ENCODE measurements at regions not wholly inside any gene's neighbourhood (a gene's known extent, or its start where the extent isn't known, plus 50 kb on each side); places are given as distances from the start of the nearest gene placed in this dataset.

DNA sequence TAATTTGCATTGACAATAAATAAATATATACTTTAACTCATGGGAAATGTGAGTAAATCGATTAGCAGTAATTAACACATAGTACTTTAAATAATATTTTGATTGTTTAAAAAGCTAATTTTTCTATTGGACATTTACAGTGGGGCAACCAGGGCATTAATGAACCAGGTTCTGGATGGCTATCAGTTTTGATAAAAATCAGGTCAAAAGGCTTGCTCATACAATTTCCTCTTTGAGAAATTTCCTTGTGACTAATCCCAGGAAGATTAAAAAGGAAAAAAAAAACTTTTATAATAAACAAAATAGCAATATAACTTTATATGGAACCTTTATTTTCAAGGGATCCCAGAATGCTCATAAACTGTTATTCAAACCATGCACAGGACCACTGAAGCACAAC lies 497.2 kb upstream of the ZEB2 start:
- no peak for DNase-seq (ENCODE audit: low read depth)

DNA sequence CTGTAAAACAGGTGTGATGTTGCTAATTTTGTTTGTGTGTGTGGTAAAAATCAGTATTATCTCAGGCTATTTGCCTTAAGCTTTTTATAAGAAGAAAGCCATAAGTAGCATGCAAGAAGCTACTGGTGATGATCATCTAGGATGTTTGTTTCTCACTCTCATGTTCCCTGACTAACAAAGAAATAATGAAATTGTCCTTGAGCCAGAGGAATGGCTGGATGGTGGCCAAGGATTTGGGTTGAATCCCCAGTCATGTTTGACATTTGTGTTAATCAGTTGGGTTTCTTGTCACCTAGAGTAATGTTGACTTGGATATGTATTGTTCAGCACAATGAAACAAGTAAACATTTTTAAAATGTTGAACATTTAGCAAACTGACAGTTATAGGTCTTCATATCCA lies 496.8 kb upstream of the ZEB2 start:
- no peak for DNase-seq (ENCODE audit: low read depth)

DNA sequence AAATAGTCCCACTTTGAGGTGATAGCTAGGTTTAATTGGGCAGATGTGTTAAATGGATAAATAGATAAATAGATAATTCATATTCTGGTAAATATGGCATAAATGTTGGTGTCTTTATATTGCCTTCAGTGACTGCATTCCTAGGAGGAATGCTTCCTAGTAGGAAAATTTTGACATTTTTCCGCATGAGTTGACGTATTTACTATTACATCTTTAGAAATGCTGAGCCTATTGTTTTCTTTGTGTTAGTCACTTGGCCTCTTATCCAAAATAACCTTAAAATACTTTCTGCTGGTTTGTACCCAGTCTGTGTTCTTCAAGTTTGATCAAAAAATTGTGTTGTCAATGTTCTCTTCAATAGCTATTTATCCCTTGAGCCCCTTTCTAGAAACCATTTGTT lies 495.6 kb upstream of the ZEB2 start:
- no peak for DNase-seq (ENCODE audit: low read depth)

DNA sequence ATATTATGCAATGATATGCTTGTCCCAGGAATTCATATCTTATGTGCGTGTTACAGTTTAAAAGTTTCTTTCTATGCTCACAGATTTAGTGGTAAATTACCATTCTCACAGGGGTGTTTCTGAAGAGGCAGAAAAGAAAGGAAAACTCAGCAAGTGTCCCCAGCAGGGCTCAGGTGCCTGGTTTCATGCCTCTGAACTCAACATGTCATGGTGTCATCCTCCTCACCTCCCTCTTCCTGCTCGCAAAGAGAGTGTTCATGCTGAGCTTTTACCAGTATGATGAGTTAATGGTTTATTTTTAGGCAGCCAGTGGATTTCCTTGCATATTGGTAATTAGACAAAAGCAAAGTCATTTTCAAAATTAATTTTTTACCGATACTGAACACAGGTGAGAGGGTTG lies 492.9 kb upstream of the ZEB2 start:
- no peak for DNase-seq (ENCODE audit: low read depth)

DNA sequence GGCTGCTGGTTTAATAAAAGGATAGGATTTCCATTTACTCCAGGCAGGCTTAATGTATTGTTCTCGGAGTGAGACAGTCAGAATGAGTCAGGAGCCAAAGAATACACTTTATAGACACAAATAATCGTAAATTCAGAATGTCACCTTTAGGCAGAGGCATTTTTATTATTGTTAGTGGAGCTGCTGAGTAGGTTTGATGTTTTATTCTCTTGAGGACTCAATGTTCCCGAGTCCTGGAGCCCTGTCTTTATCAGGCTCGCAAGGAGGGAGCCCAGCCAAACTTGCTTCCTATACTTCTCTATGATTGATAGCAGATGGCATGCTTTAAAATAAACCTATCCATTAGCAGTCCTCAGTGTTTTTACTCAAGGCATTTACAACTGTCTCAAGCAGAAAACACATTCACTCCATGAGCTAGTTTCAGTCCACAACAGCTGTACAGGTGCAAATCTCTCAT lies 492.3 kb upstream of the ZEB2 start:
- DNase-seq (ENCODE audit: low read depth), result no peak

DNA sequence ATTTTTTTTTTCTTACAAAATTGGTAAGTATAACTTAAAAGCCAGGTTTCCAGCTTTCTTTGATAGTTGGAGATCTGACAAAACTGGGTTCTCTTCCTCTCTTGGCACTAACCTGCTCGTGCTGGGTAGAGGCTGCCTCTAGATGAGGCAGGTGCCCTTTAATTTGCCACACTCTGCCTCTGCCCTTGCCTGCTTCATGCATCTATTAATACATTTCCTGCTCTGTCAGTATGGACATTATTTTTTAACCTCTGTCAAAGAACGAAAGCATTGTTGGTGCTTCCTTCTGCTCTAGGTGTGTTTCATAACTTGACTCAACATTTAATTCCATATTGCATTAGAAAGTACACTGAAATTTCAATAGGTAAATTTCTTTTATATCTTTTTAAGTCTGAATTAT lies 490.7 kb upstream of the ZEB2 start:
- DNase-seq (ENCODE audit: low read depth), result no peak

DNA sequence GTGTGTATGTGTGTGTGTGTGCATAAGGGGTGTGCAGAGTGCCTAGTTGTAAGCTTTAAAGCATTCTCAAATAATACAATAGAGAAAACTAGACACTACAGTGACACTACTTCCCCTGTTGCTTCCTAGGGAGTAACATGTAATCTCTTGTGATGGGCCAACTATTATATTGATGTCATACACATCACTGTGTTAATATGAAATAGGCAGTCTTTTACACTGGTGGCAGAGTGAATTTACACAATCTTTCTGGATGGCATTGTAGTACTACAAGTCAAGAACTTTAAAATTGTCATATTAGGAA lies 488.0 kb upstream of the ZEB2 start:
- DNase-seq (ENCODE audit: low read depth), result no peak

DNA sequence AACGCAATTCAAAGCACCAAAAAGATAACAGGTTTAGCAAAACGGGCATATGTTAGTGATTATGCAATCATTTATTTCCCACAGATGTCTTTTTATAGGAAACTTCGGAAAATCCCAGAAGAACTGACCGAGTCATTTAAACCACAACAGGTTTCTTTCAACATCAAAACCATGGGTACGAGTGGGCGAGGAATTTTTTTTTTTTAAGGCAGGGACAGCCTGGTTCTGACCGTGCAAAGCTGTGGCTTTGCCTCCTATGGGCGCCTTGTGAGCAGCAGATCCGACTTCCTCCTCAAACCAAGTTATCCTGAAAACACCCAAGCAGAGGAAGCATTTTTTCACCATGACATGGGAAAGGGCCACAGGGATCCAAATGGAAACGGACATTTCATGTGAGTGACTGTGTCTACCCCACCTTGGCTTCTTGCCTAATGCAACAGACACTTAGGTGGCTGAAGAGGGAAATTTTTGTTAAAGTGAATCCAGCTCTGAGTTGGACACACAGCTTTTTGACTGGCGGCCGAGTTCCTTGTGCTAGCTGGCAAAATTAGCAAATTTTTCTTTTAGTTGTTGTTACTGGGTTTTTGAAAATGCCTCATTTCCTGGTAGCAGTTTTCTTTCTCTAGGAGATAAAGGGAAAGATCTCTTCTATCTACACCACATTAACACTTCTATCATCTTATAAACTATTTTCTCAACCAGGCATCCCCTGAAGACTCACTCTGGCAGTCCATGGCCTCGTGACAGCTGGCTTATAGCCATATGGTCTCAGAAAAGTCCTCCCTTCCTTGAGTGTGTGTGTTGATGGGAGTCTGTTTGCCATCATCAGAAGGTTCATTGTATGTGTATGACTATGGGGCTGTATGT lies 487.4 kb upstream of the ZEB2 start:
- peak; percentile 99 for DNase-seq (ENCODE audit: low read depth)

DNA sequence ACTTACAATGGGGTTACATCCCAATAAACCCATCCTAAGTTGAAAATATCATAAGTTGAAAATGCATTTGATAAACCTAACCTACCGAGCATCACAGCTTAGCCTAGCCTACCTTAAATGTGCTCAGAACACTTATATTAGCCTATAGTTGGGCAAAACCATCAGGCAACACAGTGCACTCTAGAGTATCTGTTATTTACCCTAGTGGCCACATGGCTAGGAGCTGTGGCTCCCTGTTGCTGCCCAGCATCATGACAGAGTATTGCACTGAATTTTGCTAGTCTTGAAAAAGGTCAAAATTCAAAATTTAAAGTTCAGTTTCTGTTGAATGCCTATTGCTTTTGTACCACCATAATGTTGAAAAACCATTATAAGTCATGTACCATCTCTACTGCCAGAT lies 482.7 kb upstream of the ZEB2 start:
- no peak for DNase-seq (ENCODE audit: low read depth)

DNA sequence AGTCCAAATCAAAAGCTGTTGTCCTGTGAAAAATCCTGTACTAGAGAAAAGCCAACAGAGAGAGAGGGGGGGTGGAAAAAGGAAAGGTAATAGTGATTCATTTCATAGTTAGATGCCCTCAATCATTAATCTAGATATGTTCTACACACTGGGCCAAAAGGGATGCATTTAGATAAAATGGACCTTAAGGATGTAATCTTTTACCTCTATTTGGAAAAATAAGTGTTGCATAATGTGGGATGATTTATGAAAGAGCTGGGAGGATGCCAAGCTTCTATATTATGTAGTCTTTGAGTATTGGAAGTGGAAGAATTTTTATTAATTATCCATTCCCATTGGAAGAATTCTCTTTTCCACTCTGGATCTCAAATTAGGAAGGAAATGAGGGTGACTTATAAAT lies 480.5 kb upstream of the ZEB2 start:
- DNase-seq (ENCODE audit: low read depth), result no peak

DNA sequence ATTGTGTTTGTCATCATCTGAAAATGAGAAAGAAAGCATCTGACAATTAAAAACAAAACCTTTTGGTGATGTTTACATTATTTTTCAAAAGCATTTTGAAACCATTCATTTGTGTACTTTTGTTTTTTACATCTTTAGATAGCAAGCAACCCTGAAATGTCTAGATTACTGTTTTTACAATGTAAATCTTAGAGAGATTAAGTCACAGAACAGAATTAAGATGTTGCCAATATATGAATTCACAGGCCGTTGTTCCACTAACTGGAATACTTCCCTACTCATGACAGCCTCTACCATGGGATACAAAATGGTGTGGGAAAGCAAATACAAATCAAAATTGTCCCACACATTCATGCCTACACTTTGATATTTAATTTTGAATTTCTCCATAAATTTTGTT lies 480.0 kb upstream of the ZEB2 start:
- no peak for DNase-seq (ENCODE audit: low read depth)

DNA sequence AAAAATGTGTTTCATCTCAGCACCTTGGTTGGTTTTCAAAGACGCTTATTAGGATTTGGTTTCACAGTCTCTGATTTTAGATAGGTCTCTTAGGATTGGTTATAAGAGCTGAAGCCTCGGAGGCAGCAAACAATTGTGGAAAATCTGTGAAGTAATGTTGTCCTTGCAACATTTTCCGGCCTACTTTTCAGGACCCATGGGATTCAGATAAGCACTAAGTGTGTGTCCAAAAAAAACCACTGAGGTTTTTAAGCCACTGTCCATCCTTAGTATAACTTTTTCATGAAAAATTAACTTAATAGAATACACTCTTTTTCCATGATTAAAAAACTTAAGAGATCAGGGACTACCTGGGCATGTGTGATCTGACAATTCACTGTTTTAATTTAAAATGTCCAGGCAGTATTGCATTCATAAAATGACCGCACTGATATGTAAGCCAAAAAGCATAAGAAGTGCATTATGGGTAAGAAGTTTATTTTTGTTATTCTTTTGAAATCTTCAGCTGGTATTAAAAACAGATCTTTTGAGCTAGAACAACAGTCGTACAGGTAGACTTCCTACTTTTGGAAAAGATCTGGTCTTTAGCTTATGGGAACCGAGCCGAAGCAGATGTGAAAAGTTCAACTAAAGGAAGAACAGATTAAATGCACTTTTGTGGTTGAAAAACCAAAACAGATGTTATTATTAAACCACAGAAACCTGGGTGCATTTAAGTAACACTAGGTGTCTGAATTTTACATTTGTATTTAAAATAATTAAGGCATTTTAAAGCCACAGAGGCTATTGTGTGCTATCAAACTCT lies 479.4 kb upstream of the ZEB2 start:
- DNase-seq (ENCODE audit: low read depth), result no peak

DNA sequence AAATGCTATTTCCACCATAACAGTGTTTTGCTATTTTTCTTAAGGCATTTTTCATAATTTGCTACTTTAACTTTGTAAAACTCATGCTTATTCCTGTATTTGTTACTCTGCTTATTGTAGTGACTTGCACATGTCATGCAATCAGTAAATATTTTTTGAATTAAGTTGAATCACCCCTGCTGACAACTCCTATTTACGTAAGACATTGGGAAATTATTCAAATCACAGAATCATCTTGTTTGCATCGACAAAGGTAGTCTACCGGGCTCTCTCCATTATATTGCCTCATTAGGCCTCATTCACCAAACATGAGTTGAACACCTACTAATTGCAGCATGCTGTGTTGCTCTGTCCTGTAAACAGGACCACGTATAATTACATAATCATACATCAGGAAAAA lies 478.5 kb upstream of the ZEB2 start:
- no peak for DNase-seq (ENCODE audit: low read depth)

DNA sequence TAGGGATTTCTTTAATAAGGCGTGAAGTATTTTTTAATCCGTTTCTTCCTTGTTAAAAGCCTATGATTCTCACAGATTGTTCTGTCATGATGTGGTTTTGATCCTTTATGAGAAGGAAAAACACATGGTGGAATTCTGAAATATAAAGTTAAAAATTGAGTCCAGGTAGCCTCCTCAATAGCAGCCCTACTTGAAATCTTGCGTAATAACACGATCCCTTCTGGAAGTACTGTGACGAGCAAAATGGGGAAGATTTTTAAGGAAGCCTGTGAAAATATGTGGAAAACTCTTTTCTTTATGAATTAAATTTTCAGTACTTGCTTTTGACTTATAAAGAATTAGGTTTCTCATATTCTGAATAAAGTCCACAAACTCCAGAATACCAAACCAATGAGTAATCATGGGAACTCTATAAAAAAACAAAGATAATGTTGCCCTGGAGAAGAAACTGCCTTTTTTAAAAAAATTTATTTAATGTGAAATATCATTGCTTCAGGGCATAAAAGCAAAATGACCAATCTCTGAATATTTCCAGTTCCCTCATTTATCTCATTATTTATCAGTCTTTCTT lies 476.4 kb upstream of the ZEB2 start:
- no peak for DNase-seq (ENCODE audit: low read depth)

DNA sequence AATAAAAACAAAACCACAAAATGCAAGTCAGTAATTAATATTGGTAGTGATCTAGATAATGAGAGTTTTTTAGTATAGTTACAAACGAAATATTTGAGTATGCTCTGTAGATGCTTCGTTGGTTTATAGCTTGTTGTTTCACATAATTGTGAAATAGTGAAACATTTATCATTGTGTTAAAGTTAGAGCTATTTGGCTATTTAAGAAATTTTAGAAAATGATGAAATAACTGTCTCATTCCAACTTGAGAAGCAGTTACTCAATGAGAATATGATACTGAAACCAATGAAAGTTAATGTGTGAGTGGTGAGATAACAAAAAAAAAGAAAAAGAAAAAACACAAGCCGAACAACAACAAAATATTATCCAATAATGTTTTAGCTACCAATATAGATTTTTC lies 475.6 kb upstream of the ZEB2 start:
- no peak for DNase-seq (ENCODE audit: low read depth)

DNA sequence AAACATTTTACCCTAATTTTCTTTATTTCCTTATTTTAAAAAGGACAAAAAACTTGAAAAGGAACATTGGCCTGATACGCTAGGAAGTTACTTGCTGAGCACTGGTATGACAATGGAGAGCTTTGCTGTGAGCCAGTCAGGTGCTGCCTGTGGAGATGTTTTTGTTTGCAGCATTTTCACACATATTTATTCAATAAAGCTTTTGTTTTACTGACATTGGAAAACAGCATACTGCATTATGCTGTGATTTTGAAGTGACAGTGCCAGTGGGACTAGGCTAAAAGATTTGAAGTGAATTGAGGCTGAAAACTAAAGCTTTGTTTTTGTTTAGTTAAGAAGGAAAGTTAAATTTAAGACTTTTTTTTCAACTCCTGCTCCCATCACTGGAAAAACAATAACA lies 470.7 kb upstream of the ZEB2 start:
- DNase-seq (ENCODE audit: low read depth), result no peak

DNA sequence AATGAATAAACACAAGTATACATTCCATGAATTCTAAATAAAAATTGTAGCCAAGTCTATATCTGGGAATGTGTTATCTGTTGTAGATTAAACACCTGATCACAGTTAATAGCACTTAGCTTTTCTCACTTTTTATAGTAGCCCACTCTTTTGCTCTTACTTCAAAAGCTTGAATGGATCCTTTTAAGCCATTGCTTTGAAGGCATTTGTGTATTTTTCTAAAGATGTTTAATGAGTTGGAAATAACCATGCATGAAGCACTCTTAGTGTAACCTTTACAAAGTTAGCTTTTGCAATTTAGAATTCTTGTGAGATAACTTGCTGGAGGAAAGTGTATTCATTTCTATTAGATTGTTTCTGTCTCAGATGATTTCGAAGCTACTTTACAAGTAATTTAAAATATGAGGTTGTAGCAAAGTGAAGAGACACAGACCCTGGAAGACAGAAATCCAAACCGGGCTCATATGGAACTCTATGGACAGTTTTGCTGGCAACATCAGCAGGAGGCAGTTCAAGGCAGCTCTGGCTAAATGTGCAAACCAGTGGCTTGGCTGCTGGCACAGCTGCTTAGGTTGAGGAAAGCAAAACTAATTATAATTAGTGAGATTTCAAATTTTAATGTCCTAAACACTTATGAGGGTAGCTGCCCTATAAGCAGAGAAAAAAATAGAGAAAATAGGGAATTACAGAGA lies 469.8 kb upstream of the ZEB2 start:
- no peak for DNase-seq (ENCODE audit: low read depth)

DNA sequence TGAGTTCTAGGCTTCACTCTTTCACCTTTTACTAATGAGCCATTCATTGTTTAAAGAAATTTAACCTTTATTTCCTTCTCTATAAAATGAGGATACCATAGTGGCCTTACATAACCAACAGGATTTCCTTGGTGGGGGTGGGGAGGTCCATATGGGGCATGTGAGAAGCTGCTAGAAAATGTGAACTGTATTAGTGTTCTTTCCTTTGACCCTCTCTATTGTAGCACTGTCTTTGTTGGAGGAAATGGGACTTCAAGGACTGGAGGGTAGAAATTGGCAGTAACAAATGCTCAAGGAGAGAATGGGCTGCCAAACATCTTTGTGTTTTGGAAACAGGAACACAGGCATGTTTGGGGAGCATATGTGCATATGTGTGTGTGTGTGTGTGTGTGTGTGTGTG lies 468.7 kb upstream of the ZEB2 start:
- DNase-seq (ENCODE audit: low read depth), result no peak

DNA sequence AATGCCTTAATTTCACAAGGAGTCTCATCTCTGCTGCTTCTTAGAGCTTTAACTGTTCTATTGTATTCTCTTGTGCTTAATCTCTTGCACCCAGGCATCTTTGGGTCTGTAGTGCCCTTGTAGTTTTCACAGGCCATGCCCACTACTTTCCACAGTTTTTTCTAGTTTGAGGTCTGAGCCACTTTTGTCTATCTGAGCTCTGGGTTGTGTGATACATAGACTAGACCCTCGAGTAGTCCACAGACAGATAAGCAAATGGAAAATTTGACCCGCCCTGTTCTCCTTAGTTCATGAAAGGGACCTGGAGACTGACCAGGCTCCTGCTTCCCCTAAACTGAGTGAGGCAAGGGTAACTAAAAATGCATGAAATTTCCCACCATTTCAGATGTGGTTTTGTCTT lies 466.8 kb upstream of the ZEB2 start:
- DNase-seq (ENCODE audit: low read depth), result no peak

DNA sequence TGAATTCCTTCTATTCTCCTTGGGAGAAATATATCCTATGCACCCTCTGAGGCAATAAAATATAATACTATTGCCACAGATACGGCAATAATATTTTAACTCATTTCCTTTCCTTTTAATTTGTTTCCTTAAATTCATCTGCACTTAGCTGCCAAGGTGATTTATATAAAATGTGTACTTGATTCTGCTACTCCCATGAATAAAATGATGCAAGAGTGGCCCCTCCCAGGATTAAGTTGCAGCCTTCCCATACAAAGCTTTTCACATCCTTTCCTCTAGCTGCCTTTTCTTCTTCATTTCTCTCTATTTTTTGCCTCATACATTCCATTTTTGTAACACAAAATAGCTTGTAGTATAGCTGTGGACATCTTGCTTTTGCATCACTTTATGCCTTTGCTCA lies 464.1 kb upstream of the ZEB2 start:
- DNase-seq (ENCODE audit: low read depth), result no peak

DNA sequence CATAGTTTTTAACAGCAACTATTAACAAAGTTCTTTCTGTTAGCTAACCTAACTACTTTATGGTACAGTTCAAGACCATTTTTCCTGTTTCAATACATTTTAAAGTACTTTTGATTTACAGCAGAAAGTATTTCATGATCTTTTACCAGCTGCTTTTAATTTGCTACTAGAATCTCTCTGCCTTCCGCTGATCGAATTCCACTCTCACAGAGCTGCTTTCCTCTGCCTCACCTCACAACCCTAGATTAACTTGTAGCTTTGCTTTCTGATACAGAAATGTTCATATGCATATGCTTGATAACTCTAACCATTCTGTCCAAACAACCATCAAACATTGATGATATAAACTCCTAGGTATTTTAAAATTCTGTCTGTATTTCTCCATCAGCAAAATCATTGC lies 463.2 kb upstream of the ZEB2 start:
- DNase-seq (ENCODE audit: low read depth), result no peak

DNA sequence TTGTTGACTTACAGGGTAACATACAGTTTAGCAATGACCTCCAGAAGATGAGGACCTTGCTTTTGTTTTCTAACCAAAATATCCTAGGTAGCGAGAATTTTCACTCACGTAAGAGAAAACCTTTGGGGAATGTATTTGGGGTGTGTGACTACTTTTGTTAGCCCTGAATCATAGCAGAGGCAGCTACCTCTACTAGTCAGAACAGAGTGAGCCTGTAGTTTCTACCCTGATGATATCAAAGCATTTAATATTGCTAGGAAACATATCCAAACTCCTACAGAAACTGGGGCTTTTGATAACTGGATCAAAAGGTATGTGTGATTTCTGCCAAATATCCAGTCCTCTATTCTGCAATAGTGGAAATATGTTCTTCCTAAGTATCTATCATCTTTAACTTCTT lies 462.6 kb upstream of the ZEB2 start:
- DNase-seq (ENCODE audit: low read depth), result no peak

DNA sequence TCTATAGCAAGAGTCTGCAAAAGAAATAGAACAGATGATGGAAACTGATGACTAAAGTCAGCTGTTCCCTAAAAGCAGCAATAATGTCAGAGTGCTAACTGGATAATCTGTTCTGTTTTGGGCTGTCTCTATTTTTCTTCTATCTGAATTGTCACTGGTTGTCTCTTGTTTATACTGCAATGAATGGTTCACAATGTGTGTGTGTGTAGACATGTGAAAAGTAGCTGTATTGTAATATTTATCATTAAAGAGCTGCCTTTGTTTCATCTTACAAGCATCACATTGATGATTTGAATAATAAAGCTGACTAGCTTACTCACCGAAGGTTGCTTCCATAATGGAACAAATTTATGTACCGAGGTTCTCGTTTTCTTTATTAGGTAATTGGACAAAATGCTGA lies 456.0 kb upstream of the ZEB2 start:
- no peak for DNase-seq (ENCODE audit: low read depth)
